Stomach (tissue), 8 donors: ENCODE measurements at regions not wholly inside any gene's neighbourhood (a gene's known extent, or its start where the extent isn't known, plus 50 kb on each side); places are given as distances from the start of the nearest gene placed in this dataset.

Experiments used
- DNase-seq, 2 donors: peaks; one replicate each; pipeline versions ENCODE4 v3.0.0 to v3.0.0-alpha.2; 2013 to 2019
- H3K27ac ChIP-seq, 5 donors: fragments of 200-600 bp in 4 of 5; sonication (generic) in 4 of 5; one replicate each; pipeline ENCODE4 v1.5.1; 2013 to 2019; ENCODE audit warnings: mild to moderate bottlenecking in 1 of 5, moderate library complexity in 1 of 5
- H3K27me3 ChIP-seq, 3 donors: fragments of 200-600 bp; sonication (generic); one replicate each; pipeline ENCODE4 v1.5.1; 2017 to 2019; ENCODE audit warnings: mixed run types in 1 of 3
- H3K36me3 ChIP-seq, 4 donors: fragments of 200-600 bp; sonication (generic); 1 replicate in 3 of 4; 2 replicates in 1 of 4; pipeline ENCODE4 v1.5.1; 2016 to 2019
- H3K4me1 ChIP-seq, 4 donors: fragments of 200-600 bp; sonication (generic); one replicate each; pipeline ENCODE4 v1.5.1; 2016 to 2019
- H3K4me3 ChIP-seq, 4 donors: fragments of 200-600 bp; sonication (generic) in 3 of 4; one replicate each; pipeline ENCODE4 v1.5.1; 2016 to 2019; ENCODE audit warnings: mild to moderate bottlenecking in 1 of 4
- H3K9me3 ChIP-seq, 4 donors: fragments of 200-600 bp; sonication (generic); one replicate each; pipeline ENCODE4 v1.5.1; 2016 to 2019
- EP300 ChIP-seq: sonication (generic); formaldehyde crosslinking; IDR thresholded peaks from one replicate; pipeline ENCODE4 v1.6.1; 2017; ENCODE audit warnings: antibody characterized with exemption
- POLR2A ChIP-seq, 4 donors: fragments of 450-650 bp; IDR thresholded peaks; one replicate each; pipeline ENCODE4 v1.6.1; 2016; ENCODE audit warnings: antibody characterized with exemption in 4 of 4, control low read depth in 2 of 4, mild to moderate bottlenecking in 1 of 4, moderate library complexity in 1 of 4
- POLR2AphosphoS5 ChIP-seq, 3 donors: sonication (generic); formaldehyde crosslinking; IDR thresholded peaks; one replicate each; pipeline ENCODE4 v1.6.1; 2016; ENCODE audit warnings: antibody characterized with exemption in 3 of 3
- WGBS, 5 donors: extraction: QIAGEN DNeasy Blood & Tissue Kit in 3 of 5; methylation state at CpG; one replicate each; pipeline versions ENCODE4 v1.1.5 to v1.1.7; 2013 to 2018; 5-methylcytosine and 5-hydroxymethylcytosine counted together
- intact Hi-C: fragments of 100-400 bp; cut with DNase I; formaldehyde crosslinking; loops from one replicate; pipeline ENCODE4 v1.15.1; 2023; ENCODE audit warnings: low total_unique reads
- TF ChIP-seq, protein P1 (sequence below), 7 experiments: fragments of 450-650 bp in 4 of 7; fragments of 200-600 bp in 3 of 7; sonication (generic) in 3 of 7; IDR thresholded peaks; one replicate each; pipeline ENCODE4 v1.5.1; 2016 to 2019; ENCODE audit warnings: antibody characterized with exemption in 7 of 7, control low read depth in 2 of 7, mild to moderate bottlenecking in 1 of 7
- donor health status: healthy with polysubstance abuse.
- donor health status: Bipolar disorder and iron deficiency.
- donor health status: healthy.

DNA sequence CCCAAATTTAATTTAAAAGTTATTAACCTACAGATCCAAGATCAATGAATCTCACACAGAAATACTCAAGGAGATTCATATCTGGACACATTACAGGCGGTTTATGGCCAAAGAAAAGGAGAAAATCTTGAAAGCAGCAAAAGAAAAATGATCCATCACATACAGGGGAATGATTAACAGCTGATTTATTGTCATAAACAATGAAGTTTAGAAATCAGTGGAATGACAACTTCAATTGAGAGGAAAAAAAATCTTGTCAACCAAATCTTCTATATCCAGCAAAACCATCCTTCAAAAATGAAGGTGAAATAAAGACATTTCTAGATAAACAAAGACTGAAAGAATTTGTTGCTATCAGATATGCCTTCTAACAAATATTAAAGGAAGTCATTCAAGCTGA, 156.2 kb upstream of the SEMA6D start:
- Histone ChIP-seq H3K4me1 (no peaks in the 10 kb centered on the region), H3K36me3 (no peaks in the 10 kb centered on the region), H3K27ac (no peak overlapping the region), H3K27me3 (no peaks in the 10 kb centered on the region), H3K9me3 (peaks cover 0 to 10% (median 2%) of the 10 kb centered on the region in 4 donors), H3K4me3 (no peak overlapping the region)
- 35 to 56% (median 45%) methylated on average over 1 of the region's 1 CpG for WGBS, 5 donors
- intact Hi-C loops = no loop called here
- no peak for TF ChIP-seq EP300
- TF ChIP-seq, protein P1, sequence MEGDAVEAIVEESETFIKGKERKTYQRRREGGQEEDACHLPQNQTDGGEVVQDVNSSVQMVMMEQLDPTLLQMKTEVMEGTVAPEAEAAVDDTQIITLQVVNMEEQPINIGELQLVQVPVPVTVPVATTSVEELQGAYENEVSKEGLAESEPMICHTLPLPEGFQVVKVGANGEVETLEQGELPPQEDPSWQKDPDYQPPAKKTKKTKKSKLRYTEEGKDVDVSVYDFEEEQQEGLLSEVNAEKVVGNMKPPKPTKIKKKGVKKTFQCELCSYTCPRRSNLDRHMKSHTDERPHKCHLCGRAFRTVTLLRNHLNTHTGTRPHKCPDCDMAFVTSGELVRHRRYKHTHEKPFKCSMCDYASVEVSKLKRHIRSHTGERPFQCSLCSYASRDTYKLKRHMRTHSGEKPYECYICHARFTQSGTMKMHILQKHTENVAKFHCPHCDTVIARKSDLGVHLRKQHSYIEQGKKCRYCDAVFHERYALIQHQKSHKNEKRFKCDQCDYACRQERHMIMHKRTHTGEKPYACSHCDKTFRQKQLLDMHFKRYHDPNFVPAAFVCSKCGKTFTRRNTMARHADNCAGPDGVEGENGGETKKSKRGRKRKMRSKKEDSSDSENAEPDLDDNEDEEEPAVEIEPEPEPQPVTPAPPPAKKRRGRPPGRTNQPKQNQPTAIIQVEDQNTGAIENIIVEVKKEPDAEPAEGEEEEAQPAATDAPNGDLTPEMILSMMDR (IDR thresholded peaks at IDR 0.05) = no peak
- DNase-seq = no peak

DNA sequence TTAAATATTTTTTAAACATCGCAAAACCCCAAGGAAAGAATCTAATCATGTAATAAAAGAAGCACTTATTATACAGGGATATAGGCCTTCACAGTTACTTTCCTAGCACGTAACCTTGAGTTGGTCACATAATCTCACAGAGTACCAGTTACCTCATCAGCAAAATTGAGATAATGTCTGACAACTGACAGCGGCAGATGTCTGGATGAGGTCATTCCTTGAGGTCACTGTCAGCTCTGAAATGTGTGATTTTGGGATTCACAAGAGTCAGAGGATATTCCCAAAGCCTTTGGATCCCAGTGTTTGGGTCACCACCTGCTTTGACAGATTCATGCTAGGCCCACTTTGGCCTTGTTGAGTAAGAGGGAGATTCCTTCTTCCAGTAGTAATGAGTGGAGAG, 151.4 kb upstream of the SEMA6D start:
- H3K36me3 ChIP-seq = no peaks in the 10 kb centered on the region
- peaks cover 0 to 2% (median 0%) of the 10 kb centered on the region in 4 donors for H3K9me3 ChIP-seq
- H3K27ac ChIP-seq = no peak overlapping the region
- TF ChIP-seq, protein P1 (IDR thresholded peaks at IDR 0.05) = no peak
- TF ChIP-seq EP300 (no peak), POLR2AphosphoS5 (IDR thresholded peaks at IDR 0.05) (no peak), POLR2A (IDR thresholded peaks at IDR 0.05) (no peak)
- DNase-seq = no peak
- H3K27me3 ChIP-seq = no peaks in the 10 kb centered on the region
- peaks cover 0 to 6% (median 0%) of the 10 kb centered on the region in 4 donors for H3K4me1 ChIP-seq
- WGBS, 5 donors = 68 to 79% (median 76%) methylated on average over 3 of the region's 3 CpGs
- H3K4me3 ChIP-seq = no peak overlapping the region
- intact Hi-C loops = no loop called here

DNA sequence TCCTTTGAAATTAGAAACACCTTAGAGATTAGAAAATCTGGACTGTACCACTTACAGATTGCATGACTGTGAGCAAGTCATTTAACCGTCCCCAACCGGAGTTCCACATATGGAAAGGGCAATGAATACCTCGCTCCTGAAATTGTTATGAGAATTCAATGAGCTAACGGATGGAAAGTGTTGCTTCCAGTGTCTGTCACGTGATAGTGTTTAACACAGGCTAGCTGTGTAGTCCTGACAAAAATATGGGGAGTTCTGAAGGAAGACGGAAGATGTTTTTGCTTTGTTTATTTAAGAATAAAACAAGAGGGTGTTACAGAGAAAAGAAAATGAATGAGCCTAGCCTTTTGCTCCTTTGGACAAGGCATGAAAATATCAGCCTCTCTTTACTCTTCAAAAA, 150.7 kb upstream of the SEMA6D start:
- Histone ChIP-seq H3K4me1 (peaks cover 0 to 9% (median 0%) of the 10 kb centered on the region in 4 donors), H3K4me3 (no peak overlapping the region), H3K27ac (no peak overlapping the region), H3K27me3 (no peaks in the 10 kb centered on the region), H3K9me3 (no peaks in the 10 kb centered on the region), H3K36me3 (no peaks in the 10 kb centered on the region)
- DNase-seq = no peak
- TF ChIP-seq EP300 (no peak), POLR2AphosphoS5 (IDR thresholded peaks at IDR 0.05) (no peak), POLR2A (IDR thresholded peaks at IDR 0.05) (no peak)
- TF ChIP-seq, protein P1 (IDR thresholded peaks at IDR 0.05) = no peak
- intact Hi-C loops = no loop called here
- WGBS, 5 donors = 61 to 81% (median 79%) methylated on average over 6 of the region's 6 CpGs

DNA sequence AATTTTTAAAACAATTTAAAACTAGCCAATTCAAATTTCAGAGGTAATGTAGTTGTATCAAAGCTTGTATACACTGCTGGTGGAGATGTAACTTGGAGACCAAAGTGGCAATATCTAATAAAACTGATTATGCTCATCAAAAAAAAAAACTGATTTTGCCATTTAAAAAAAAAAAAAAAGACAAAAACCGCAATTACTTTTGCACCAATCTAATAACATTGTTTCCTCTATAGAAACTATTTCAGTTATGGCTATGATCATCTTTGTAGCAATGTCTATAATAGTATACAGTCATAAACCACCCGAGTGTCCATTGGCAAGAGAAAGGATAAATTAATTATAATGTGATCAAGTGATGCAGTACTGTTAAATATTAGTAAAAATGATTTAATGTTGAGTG, 149.3 kb upstream of the SEMA6D start:
- H3K36me3 ChIP-seq = no peaks in the 10 kb centered on the region
- H3K27me3 ChIP-seq = no peaks in the 10 kb centered on the region
- no peaks in the 10 kb centered on the region for H3K9me3 ChIP-seq
- no peak overlapping the region for H3K4me3 ChIP-seq
- H3K4me1 ChIP-seq = peaks cover 0 to 9% (median 0%) of the 10 kb centered on the region in 4 donors
- TF ChIP-seq, protein P1 (IDR thresholded peaks at IDR 0.05) = no peak
- TF ChIP-seq POLR2A (IDR thresholded peaks at IDR 0.05) (no peak), POLR2AphosphoS5 (IDR thresholded peaks at IDR 0.05) (no peak), EP300 (no peak)
- DNase-seq = no peak
- WGBS, 5 donors = 82 to 94% (median 87%) methylated on average over 2 of the region's 2 CpGs
- intact Hi-C loops = no loop called here
- no peak overlapping the region for H3K27ac ChIP-seq
